HEK293 (cell line): ENCODE measurements at regions not wholly inside any gene's neighbourhood (a gene's known extent, or its start where the extent isn't known, plus 50 kb on each side); places are given as distances from the start of the nearest gene placed in this dataset.

Source experiments
- CTCF ChIA-PET: fragments of 350-600 bp; formaldehyde crosslinking; extraction: SDS; loops from one replicate; lab custom pipeline; 2021; ENCODE audit warnings: antibody characterized with exemption; lab: Yijun Ruan, JAX
- POLR2A ChIA-PET: fragments of 300-600 bp; formaldehyde crosslinking; extraction: SDS; loops from one replicate; lab custom pipeline; 2020; ENCODE audit warnings: antibody characterized with exemption, inconsistent platforms; lab: Yijun Ruan, JAX
- H3K27ac ChIP-seq: fragments of 200-500 bp; sonication (Bioruptor generic); 2 replicates; pipeline ENCODE4 v1.5.1; 2014; ENCODE audit warnings: low read depth, low read length, control low read depth, inconsistent platforms; ENCODE audit errors: extremely low read depth
- H3K36me3 ChIP-seq, 2 experiments: fragments of 200-500 bp in 1 of 2; sonication (Bioruptor generic) in 1 of 2; 1 replicate in 1 of 2; 2 replicates in 1 of 2; pipeline ENCODE4 v1.5.1; 2014 to 2017; ENCODE audit warnings: inconsistent platforms in 2 of 2, low read length in 2 of 2; ENCODE audit not compliant: control insufficient read depth in 2 of 2, insufficient read depth in 1 of 2
- H3K4me1 ChIP-seq: fragments of 200-500 bp; sonication (Bioruptor generic); 2 replicates; pipeline ENCODE4 v1.5.1; 2014; ENCODE audit warnings: mild to moderate bottlenecking, low read length, inconsistent platforms; ENCODE audit not compliant: control insufficient read depth, insufficient read depth
- H3K4me3 ChIP-seq: 2 replicates; pipeline ENCODE4 v1.5.1; 2011; ENCODE audit warnings: low read depth, mild to moderate bottlenecking, control low read depth, low read length, moderate library complexity
- H3K9me3 ChIP-seq: fragments of 200-500 bp; sonication (Bioruptor generic); 2 replicates; pipeline ENCODE4 v1.5.1; 2014; ENCODE audit warnings: low read depth, low read length, inconsistent platforms; ENCODE audit not compliant: control insufficient read depth, insufficient read depth
- BCL6B ChIP-seq: fragments of 450-650 bp; formaldehyde crosslinking; IDR thresholded peaks from 2 replicates; pipeline ENCODE4 v1.5.1; 2017; ENCODE audit warnings: missing biosample characterization, missing genetic modification characterization
- EGR2 ChIP-seq: fragments of 450-650 bp; formaldehyde crosslinking; IDR thresholded peaks from 2 replicates; pipeline ENCODE4 v1.5.1; 2016; ENCODE audit warnings: low read depth, missing biosample characterization, missing genetic modification characterization
- GFI1B ChIP-seq: fragments of 450-650 bp; formaldehyde crosslinking; IDR thresholded peaks from 2 replicates; pipeline ENCODE4 v1.5.1; 2016; ENCODE audit warnings: missing biosample characterization, missing genetic modification characterization
- KLF8 ChIP-seq: fragments of 450-650 bp; formaldehyde crosslinking; IDR thresholded peaks from 2 replicates; pipeline ENCODE4 v1.5.1; 2016; ENCODE audit warnings: missing biosample characterization, missing genetic modification characterization
- MEIS1 ChIP-seq: sonication (generic); formaldehyde crosslinking; IDR thresholded peaks from 2 replicates; pipeline ENCODE4 v1.8.1; 2022; ENCODE audit warnings: missing genetic modification reagents, mild to moderate bottlenecking, borderline replicate concordance
- PRDM4 ChIP-seq: fragments of 450-650 bp; formaldehyde crosslinking; IDR thresholded peaks from 2 replicates; pipeline ENCODE4 v1.5.1; 2017; ENCODE audit warnings: missing biosample characterization, missing genetic modification characterization
- RBAK ChIP-seq: fragments of 450-650 bp; formaldehyde crosslinking; IDR thresholded peaks from 2 replicates; pipeline ENCODE4 v1.5.1; 2016; ENCODE audit warnings: missing biosample characterization, missing genetic modification characterization
- ZBTB7A ChIP-seq: fragments of 450-650 bp; formaldehyde crosslinking; IDR thresholded peaks from 2 replicates; pipeline ENCODE4 v1.5.1; 2016; ENCODE audit warnings: low read depth, missing biosample characterization, missing genetic modification characterization
- ZNF138 ChIP-seq: fragments of 450-650 bp; formaldehyde crosslinking; IDR thresholded peaks from 2 replicates; pipeline ENCODE4 v1.5.1; 2016; ENCODE audit warnings: missing biosample characterization, missing genetic modification characterization, borderline replicate concordance
- ZNF2 ChIP-seq: fragments of 450-650 bp; formaldehyde crosslinking; IDR thresholded peaks from 2 replicates; pipeline ENCODE4 v1.5.1; 2016; ENCODE audit warnings: missing biosample characterization, missing genetic modification characterization
- ZNF223 ChIP-seq: fragments of 450-650 bp; formaldehyde crosslinking; IDR thresholded peaks from 2 replicates; pipeline ENCODE4 v1.5.1; 2016; ENCODE audit warnings: missing biosample characterization, missing genetic modification characterization
- ZNF24 ChIP-seq: fragments of 450-650 bp; formaldehyde crosslinking; IDR thresholded peaks from 2 replicates; pipeline ENCODE4 v1.5.1; 2016; ENCODE audit warnings: missing biosample characterization, missing genetic modification characterization
- ZNF311 ChIP-seq: fragments of 450-650 bp; formaldehyde crosslinking; IDR thresholded peaks from 2 replicates; pipeline ENCODE4 v1.5.1; 2017; ENCODE audit warnings: missing biosample characterization, missing genetic modification characterization, borderline replicate concordance
- ZNF391 ChIP-seq: fragments of 450-650 bp; formaldehyde crosslinking; IDR thresholded peaks from 2 replicates; pipeline ENCODE4 v1.5.1; 2016; ENCODE audit warnings: low read depth, missing biosample characterization, missing genetic modification characterization, borderline replicate concordance
- ZNF423 ChIP-seq: fragments of 450-650 bp; formaldehyde crosslinking; IDR thresholded peaks from 2 replicates; pipeline ENCODE4 v1.5.1; 2016; ENCODE audit warnings: missing biosample characterization, missing genetic modification characterization
- ZNF426 ChIP-seq: fragments of 450-650 bp; formaldehyde crosslinking; IDR thresholded peaks from 2 replicates; pipeline ENCODE4 v1.5.1; 2017; ENCODE audit warnings: missing biosample characterization, missing genetic modification characterization, mild to moderate bottlenecking, inconsistent platforms, moderate library complexity
- ZNF449 ChIP-seq: fragments of 450-650 bp; formaldehyde crosslinking; IDR thresholded peaks from 2 replicates; pipeline ENCODE4 v1.5.1; 2017; ENCODE audit warnings: missing biosample characterization, mild to moderate bottlenecking, missing genetic modification characterization, moderate library complexity
- ZNF488 ChIP-seq: fragments of 450-650 bp; formaldehyde crosslinking; IDR thresholded peaks from 2 replicates; pipeline ENCODE4 v1.5.1; 2016; ENCODE audit warnings: missing biosample characterization, missing genetic modification characterization
- ZNF560 ChIP-seq: fragments of 450-650 bp; formaldehyde crosslinking; IDR thresholded peaks from 2 replicates; pipeline ENCODE4 v1.5.1; 2017; ENCODE audit warnings: missing biosample characterization, missing genetic modification characterization, borderline replicate concordance
- ZNF610 ChIP-seq: fragments of 450-650 bp; formaldehyde crosslinking; IDR thresholded peaks from 2 replicates; pipeline ENCODE4 v1.5.1; 2016; ENCODE audit warnings: missing biosample characterization, missing genetic modification characterization, borderline replicate concordance
- ZNF626 ChIP-seq: fragments of 450-650 bp; sonication (Bioruptor Pico); formaldehyde crosslinking; IDR thresholded peaks from 2 replicates; pipeline ENCODE4 v1.5.1; 2018; ENCODE audit warnings: missing biosample characterization, missing genetic modification characterization, inconsistent platforms
- ZNF645 ChIP-seq: fragments of 450-650 bp; formaldehyde crosslinking; IDR thresholded peaks from 2 replicates; pipeline ENCODE4; 2016; ENCODE audit warnings: missing biosample characterization, missing genetic modification characterization
- ZNF660 ChIP-seq: fragments of 450-650 bp; IDR thresholded peaks from 2 replicates; pipeline ENCODE4 v1.5.1; 2018; ENCODE audit warnings: missing biosample characterization, mild to moderate bottlenecking, missing genetic modification characterization

- TF ChIP-seq PRDM4 (no peak), ZNF449 (no peak), ZNF423 (tag by site-specific recombination) (no peak), EGR2 (tag by site-specific recombination) (no peak), ZNF660 (tag by site-specific recombination) (no peak), ZNF2 (tag by site-specific recombination) (no peak), MEIS1 (CRISPR knock-in tag) (no peak), BCL6B (tag by site-specific recombination) (no peak), ZNF488 (tag by site-specific recombination) (no peak), ZNF391 (tag by site-specific recombination) (no peak)
Measured at GRCh38 chrX:97931586-97931985, 1047.9 kb downstream of the RPA4 start (continued).

- H3K36me3 ChIP-seq, result no peaks in the 10 kb centered on the region
- TF ChIP-seq ZNF311 (tag by site-specific recombination) (no peak), ZNF426 (no peak)
- H3K9me3 ChIP-seq, result no peaks in the 10 kb centered on the region
- no peak overlapping the region for H3K4me3 ChIP-seq
- POLR2A ChIA-PET, result no interaction called here
- no peak overlapping the region for H3K27ac ChIP-seq
- no peaks in the 10 kb centered on the region for H3K4me1 ChIP-seq
- CTCF ChIA-PET, result interaction anchor here (0.7 kb wide), 1 partner anchor 241 kb away, joined by 4 read pairs; no protein-coding TSS in a partner anchor
Measured at GRCh38 chrX:97936296-97936695, 1052.6 kb downstream of the RPA4 start.

- ChIA-PET CTCF (no interaction called here), POLR2A (no interaction called here)
- Histone ChIP-seq H3K27ac (no peak overlapping the region), H3K9me3 (no peaks in the 10 kb centered on the region), H3K36me3 (no peaks in the 10 kb centered on the region), H3K4me1 (no peaks in the 10 kb centered on the region), H3K4me3 (no peak overlapping the region)
- TF ChIP-seq GFI1B (tag by site-specific recombination) (no peak), ZNF24 (tag by site-specific recombination) (no peak), EGR2 (tag by site-specific recombination) (no peak), ZNF610 (tag by site-specific recombination) (no peak), RBAK (tag by site-specific recombination) (no peak), ZBTB7A (no peak), ZNF138 (tag by site-specific recombination) (no peak), ZNF626 (tag by site-specific recombination) (no peak), ZNF645 (tag by site-specific recombination) (no peak), KLF8 (tag by site-specific recombination) (no peak), ZNF560 (tag by site-specific recombination) (no peak), ZNF223 (tag by site-specific recombination) (no peak)
Measured at GRCh38 chrX:97938706-97939105, 1055.0 kb downstream of the RPA4 start.
